22Rv1 (cell line): ENCODE measurements at regions not wholly inside any gene's neighbourhood (a gene's known extent, or its start where the extent isn't known, plus 50 kb on each side); places are given as distances from the start of the nearest gene placed in this dataset.

Experiments used
- ZFX ChIP-seq: fragments of 450-650 bp; IDR thresholded peaks from 2 replicates; pipeline ENCODE4 v1.6.1; 2017; ENCODE audit warnings: antibody characterized with exemption, borderline replicate concordance
- TF ChIP-seq, protein P1 (sequence below): fragments of 450-650 bp; IDR thresholded peaks from 2 replicates; pipeline ENCODE4 v1.5.1; 2017; ENCODE audit warnings: mild to moderate bottlenecking

DNA sequence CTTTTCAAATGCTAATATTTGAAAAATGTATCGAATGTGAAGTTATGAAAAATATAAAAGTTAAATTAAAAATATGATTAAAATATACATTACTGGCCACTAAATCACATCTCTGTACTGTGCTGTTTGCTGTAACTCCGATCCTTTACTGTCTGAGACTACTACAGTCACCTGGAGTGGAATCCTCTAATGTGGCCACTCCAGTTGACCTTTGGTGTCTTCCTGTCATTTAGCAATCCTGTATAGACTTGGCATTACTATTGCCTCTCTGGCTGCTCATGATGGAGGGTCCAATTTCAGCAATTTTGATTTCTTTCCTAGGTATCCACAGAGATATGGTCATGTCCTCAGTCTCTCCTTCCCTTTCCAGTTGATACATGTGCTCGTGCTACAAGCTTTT is 560.0 kb downstream of the CCDC85A start:
- TF ChIP-seq, protein P1, sequence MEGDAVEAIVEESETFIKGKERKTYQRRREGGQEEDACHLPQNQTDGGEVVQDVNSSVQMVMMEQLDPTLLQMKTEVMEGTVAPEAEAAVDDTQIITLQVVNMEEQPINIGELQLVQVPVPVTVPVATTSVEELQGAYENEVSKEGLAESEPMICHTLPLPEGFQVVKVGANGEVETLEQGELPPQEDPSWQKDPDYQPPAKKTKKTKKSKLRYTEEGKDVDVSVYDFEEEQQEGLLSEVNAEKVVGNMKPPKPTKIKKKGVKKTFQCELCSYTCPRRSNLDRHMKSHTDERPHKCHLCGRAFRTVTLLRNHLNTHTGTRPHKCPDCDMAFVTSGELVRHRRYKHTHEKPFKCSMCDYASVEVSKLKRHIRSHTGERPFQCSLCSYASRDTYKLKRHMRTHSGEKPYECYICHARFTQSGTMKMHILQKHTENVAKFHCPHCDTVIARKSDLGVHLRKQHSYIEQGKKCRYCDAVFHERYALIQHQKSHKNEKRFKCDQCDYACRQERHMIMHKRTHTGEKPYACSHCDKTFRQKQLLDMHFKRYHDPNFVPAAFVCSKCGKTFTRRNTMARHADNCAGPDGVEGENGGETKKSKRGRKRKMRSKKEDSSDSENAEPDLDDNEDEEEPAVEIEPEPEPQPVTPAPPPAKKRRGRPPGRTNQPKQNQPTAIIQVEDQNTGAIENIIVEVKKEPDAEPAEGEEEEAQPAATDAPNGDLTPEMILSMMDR = no peak
- no peak for TF ChIP-seq ZFX
